Keratinocyte (primary cell): ENCODE measurements at regions not wholly inside any gene's neighbourhood (a gene's known extent, or its start where the extent isn't known, plus 50 kb on each side); places are given as distances from the start of the nearest gene placed in this dataset.

Experiments used
- DNase-seq: peaks from one replicate; pipeline ENCODE4 v3.0.0-alpha.2; 2011; ENCODE audit warnings: low read depth, missing footprints, low spot score
- FAIRE-seq: peaks from 2 replicates; lab custom pipeline; 2011; peaks lifted over from hg19 to GRCh38; lab: Jason Lieb, UNC
- H2AFZ ChIP-seq: 2 replicates; pipeline ENCODE4 v1.6.0; 2012; ENCODE audit warnings: low read length, control low read depth, inconsistent platforms; ENCODE audit not compliant: control insufficient read depth
- H3K27ac ChIP-seq: 2 replicates; pipeline ENCODE4 v1.5.1; 2011; ENCODE audit warnings: low read length; ENCODE audit not compliant: control insufficient read depth, insufficient read depth
- H3K27me3 ChIP-seq: 3 replicates; pipeline ENCODE4 v1.6.0; 2011; ENCODE audit warnings: low read length; ENCODE audit not compliant: control insufficient read depth, insufficient read depth; ENCODE audit errors: extremely low read depth
- H3K36me3 ChIP-seq, 2 experiments: 2 replicates in 1 of 2; 3 replicates in 1 of 2; pipeline ENCODE4 v1.5.1; 2011; ENCODE audit warnings: low read length in 2 of 2, mild to moderate bottlenecking in 1 of 2; ENCODE audit not compliant: control insufficient read depth in 2 of 2, insufficient read depth in 2 of 2; ENCODE audit errors: extremely low read depth in 1 of 2
- H3K4me1 ChIP-seq: 3 replicates; pipeline ENCODE4 v1.5.1; 2011; ENCODE audit warnings: low read length; ENCODE audit not compliant: control insufficient read depth, insufficient read depth; ENCODE audit errors: extremely low read depth
- H3K4me2 ChIP-seq: 3 replicates; pipeline ENCODE4 v1.6.0; 2011; ENCODE audit warnings: low read depth, low read length; ENCODE audit not compliant: control insufficient read depth, insufficient read depth; ENCODE audit errors: extremely low read depth
- H3K4me3 ChIP-seq, 3 experiments: fragments of 200-600 bp in 1 of 3; sonication (generic) in 1 of 3; 2 replicates in 2 of 3; 3 replicates in 1 of 3; pipeline ENCODE4 v1.5.1; 2011 to 2016; ENCODE audit warnings: low read length in 3 of 3, mild to moderate bottlenecking in 3 of 3, control low read depth in 2 of 3, inconsistent platforms in 1 of 3, low read depth in 1 of 3, mixed read lengths in 1 of 3, mixed run types in 1 of 3, moderate library complexity in 1 of 3; ENCODE audit not compliant: control insufficient read depth in 2 of 3, insufficient read depth in 2 of 3; ENCODE audit errors: extremely low read depth in 1 of 3
- H3K79me2 ChIP-seq: 2 replicates; pipeline ENCODE4 v1.6.0; 2012; ENCODE audit warnings: low read length; ENCODE audit not compliant: control insufficient read depth, insufficient read depth
- H3K9ac ChIP-seq: 3 replicates; pipeline ENCODE4 v1.6.0; 2011; ENCODE audit warnings: low read length; ENCODE audit not compliant: control insufficient read depth, insufficient read depth; ENCODE audit errors: extremely low read depth
- H3K9me1 ChIP-seq: 3 replicates; pipeline ENCODE4 v1.6.0; 2011; ENCODE audit warnings: low read length; ENCODE audit not compliant: control insufficient read depth, insufficient read depth; ENCODE audit errors: extremely low read depth
- H3K9me3 ChIP-seq: 2 replicates; pipeline ENCODE4 v1.5.1; 2012; ENCODE audit warnings: low read depth, low read length; ENCODE audit not compliant: control insufficient read depth
- H4K20me1 ChIP-seq: 3 replicates; pipeline ENCODE4 v1.6.0; 2011; ENCODE audit warnings: low read length; ENCODE audit not compliant: control insufficient read depth, insufficient read depth; ENCODE audit errors: extremely low read depth
- EZH2 ChIP-seq: IDR thresholded peaks from one replicate; pipeline ENCODE4 v1.6.1; 2012; ENCODE audit warnings: inconsistent platforms, mild to moderate bottlenecking, low read length, moderate library complexity
- dilution Hi-C: fragments of 300-500 bp; cut with MboI; formaldehyde crosslinking; loops from one replicate; pipeline ENCODE4 v1.7.0; 2020; ENCODE audit warnings: low sequenced_read_pairs; ENCODE audit not compliant: extremely low pct_ligation_motif_present
- TF ChIP-seq, protein P1 (sequence below), 3 experiments: IDR thresholded peaks in 1 of 3; conservative IDR thresholded peaks in 1 of 3; optimal IDR thresholded peaks in 1 of 3; 2 replicates in 2 of 3; 3 replicates in 1 of 3; pipeline versions ENCODE3 to v1.5.1; 2011; ENCODE audit warnings: low read length in 3 of 3, mild to moderate bottlenecking in 3 of 3, moderate library complexity in 2 of 3, control low read depth in 1 of 3, inconsistent platforms in 1 of 3; ENCODE audit not compliant: insufficient read depth in 2 of 3; ENCODE audit errors: extremely low read depth in 1 of 3

DNA sequence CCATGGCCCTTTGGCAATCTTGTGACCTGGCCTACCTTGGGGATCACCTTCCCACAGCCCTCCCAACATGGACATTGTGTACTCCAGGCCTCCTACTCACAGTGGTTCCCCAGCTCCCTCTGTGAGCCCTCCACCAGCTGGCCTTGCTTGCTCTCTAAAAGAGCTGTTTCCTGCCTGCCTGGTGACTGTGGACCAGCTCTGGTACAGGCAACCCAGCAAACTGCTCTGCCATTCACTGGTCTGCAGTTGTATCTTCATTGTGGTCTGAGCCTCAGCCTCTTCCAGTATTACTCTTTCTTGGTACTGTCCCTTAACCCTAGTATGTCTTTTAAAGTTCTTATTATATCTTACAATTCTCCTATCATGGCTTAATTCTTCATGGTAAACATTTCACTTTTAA, 236.2 kb downstream of the KTN1 start:
- Histone ChIP-seq H3K27me3 (no peaks in the 10 kb centered on the region), H3K4me2 (no peak overlapping the region), H3K9me3 (no peaks in the 10 kb centered on the region), H3K9me1 (no peaks in the 10 kb centered on the region), H3K4me1 (no peaks in the 10 kb centered on the region), H3K36me3 (no peaks in the 10 kb centered on the region), H3K79me2 (no peaks in the 10 kb centered on the region), H2AFZ (no peak overlapping the region), H3K27ac (no peak overlapping the region), H3K9ac (no peak overlapping the region), H3K4me3 (no peak overlapping the region), H4K20me1 (no peaks in the 10 kb centered on the region)
- TF ChIP-seq, protein P1, sequence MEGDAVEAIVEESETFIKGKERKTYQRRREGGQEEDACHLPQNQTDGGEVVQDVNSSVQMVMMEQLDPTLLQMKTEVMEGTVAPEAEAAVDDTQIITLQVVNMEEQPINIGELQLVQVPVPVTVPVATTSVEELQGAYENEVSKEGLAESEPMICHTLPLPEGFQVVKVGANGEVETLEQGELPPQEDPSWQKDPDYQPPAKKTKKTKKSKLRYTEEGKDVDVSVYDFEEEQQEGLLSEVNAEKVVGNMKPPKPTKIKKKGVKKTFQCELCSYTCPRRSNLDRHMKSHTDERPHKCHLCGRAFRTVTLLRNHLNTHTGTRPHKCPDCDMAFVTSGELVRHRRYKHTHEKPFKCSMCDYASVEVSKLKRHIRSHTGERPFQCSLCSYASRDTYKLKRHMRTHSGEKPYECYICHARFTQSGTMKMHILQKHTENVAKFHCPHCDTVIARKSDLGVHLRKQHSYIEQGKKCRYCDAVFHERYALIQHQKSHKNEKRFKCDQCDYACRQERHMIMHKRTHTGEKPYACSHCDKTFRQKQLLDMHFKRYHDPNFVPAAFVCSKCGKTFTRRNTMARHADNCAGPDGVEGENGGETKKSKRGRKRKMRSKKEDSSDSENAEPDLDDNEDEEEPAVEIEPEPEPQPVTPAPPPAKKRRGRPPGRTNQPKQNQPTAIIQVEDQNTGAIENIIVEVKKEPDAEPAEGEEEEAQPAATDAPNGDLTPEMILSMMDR (optimal IDR thresholded peaks at IDR 0.05 in 1 of 3, IDR thresholded peaks at IDR 0.05 in 1 of 3, conservative IDR thresholded peaks at IDR 0.05 in 1 of 3; ENCODE audit: extremely low read depth in 1 of 3, insufficient read depth in 2 of 3, low read length in 3 of 3), result no peak
- no peak for TF ChIP-seq EZH2
- DNase-seq (no peak), FAIRE-seq (no peak)
- dilution Hi-C loops, result no loop called here

DNA sequence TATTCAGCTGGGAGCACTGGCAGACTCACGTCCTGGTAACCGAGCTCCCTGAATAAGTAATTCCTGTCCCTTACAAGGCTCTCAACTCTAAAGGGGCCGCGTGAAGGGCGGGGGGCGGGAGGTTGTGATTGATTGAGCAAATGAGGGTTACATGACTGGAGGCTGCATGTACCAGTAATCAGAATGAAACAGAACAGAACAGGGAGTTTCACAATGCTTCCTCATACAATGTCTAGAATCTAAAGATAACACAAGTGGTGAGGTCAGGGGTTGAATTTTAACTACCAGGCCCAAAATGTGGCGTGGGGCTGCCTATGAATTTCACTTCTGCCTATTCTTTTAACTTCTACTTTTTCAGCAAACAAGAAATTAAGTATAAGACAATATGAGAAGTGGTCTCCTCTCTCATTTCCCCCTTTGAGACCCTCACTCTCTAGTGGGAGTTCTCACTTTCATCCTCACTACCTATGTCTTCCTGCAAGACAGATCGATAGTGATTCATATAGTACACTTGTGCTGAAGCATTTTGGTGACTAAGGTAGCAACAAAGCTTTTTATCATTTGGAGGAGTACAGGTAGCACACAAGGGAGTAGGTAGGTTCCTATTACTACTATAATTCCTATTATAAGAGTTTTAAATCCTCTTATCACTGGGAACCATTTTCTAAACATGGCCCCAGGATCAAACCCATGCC, 239.8 kb downstream of the KTN1 start:
- H3K4me2 ChIP-seq, result no peak overlapping the region
- DNase-seq (no peak), FAIRE-seq (no peak)
- no peaks in the 10 kb centered on the region for H3K27me3 ChIP-seq
- no peak overlapping the region for H3K4me3 ChIP-seq
- no peaks in the 10 kb centered on the region for H3K4me1 ChIP-seq
- dilution Hi-C loops, result no loop called here
- H3K79me2 ChIP-seq, result no peaks in the 10 kb centered on the region
- TF ChIP-seq, protein P1 (optimal IDR thresholded peaks at IDR 0.05 in 1 of 3, IDR thresholded peaks at IDR 0.05 in 1 of 3, conservative IDR thresholded peaks at IDR 0.05 in 1 of 3; ENCODE audit: extremely low read depth in 1 of 3, insufficient read depth in 2 of 3, low read length in 3 of 3), result no peak
- no peak for TF ChIP-seq EZH2
- H3K9me1 ChIP-seq, result no peaks in the 10 kb centered on the region
- no peaks in the 10 kb centered on the region for H4K20me1 ChIP-seq
- H3K9ac ChIP-seq, result no peak overlapping the region
- no peak overlapping the region for H3K27ac ChIP-seq
- no peaks in the 10 kb centered on the region for H3K9me3 ChIP-seq
- no peak overlapping the region for H2AFZ ChIP-seq
- H3K36me3 ChIP-seq, result no peaks in the 10 kb centered on the region
